GM20000 (cell line): ENCODE measurements at regions not wholly inside any gene's neighbourhood (a gene's known extent, or its start where the extent isn't known, plus 50 kb on each side); places are given as distances from the start of the nearest gene placed in this dataset.

Source experiments
- DNase-seq: peaks from one replicate; pipeline ENCODE4 v3.0.0; 2012; ENCODE audit warnings: low spot score
- TF ChIP-seq, protein P1 (sequence below): IDR thresholded peaks from 2 replicates; pipeline ENCODE4 v1.5.1; 2012; ENCODE audit warnings: mild to moderate bottlenecking, control low read depth; ENCODE audit errors: extremely low read depth, missing control alignments

DNA sequence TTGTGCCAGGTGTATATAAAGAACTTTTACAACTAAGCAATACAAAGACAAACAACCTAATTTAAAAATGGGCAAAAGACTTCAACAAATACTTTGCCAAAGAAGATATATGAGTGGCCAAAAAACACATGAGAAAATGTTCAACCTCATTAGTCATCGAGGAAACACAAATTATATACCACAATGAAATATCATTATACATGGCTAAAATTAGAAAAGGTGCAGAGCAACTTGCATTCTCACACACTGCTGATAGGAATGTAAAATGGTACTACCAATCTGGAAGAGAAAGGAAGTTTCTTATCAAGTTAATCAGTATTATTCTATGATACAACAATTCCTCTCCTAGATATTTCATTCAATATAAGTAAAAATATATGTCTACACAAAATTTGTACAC lies 131.6 kb upstream of the FRMD6 start:
- TF ChIP-seq, protein P1, sequence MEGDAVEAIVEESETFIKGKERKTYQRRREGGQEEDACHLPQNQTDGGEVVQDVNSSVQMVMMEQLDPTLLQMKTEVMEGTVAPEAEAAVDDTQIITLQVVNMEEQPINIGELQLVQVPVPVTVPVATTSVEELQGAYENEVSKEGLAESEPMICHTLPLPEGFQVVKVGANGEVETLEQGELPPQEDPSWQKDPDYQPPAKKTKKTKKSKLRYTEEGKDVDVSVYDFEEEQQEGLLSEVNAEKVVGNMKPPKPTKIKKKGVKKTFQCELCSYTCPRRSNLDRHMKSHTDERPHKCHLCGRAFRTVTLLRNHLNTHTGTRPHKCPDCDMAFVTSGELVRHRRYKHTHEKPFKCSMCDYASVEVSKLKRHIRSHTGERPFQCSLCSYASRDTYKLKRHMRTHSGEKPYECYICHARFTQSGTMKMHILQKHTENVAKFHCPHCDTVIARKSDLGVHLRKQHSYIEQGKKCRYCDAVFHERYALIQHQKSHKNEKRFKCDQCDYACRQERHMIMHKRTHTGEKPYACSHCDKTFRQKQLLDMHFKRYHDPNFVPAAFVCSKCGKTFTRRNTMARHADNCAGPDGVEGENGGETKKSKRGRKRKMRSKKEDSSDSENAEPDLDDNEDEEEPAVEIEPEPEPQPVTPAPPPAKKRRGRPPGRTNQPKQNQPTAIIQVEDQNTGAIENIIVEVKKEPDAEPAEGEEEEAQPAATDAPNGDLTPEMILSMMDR: no peak
- DNase-seq: no peak

DNA sequence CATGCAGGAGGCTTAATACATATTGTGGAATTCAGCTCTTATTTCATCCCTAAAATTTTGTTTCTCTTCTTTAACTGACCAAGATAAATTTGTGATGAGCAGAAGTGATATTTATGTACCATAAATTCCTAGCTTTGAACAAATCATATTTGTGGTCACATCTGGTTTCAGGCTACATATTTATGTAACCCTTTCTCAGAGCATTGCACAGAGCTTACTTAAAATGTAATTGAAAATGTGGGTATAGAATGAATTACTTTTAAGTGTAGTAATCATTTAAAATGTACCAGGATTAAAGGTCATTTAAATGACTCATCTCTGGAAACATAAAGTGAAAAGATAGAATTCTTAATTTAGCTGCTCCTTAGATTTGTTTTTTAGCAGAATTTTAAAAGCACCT lies 129.9 kb upstream of the FRMD6 start:
- no peak for DNase-seq
- TF ChIP-seq, protein P1: no peak

DNA sequence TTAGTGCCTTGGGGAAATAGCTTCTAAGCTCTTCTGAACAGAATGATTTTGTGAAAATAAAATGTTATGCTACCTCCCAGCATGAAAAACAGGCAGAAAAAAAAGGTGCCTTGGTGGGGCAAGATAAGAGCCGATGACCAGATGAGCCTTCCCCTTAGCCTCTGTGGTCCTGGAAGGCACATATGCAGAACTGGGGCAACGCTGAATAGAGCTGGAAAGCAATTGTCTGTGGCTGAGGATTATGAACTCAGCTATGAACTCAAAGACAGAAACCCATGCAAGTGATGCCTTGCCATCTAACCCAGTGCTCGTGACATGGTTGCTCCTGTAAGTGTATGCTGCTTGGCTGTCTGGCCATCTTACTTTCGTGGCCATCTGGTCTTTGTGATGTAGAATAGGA lies 128.5 kb upstream of the FRMD6 start:
- TF ChIP-seq, protein P1: no peak
- no peak for DNase-seq

- no peak for DNase-seq
- TF ChIP-seq, protein P1: no peak
Measured at GRCh38 chr14:51525739-51526138, 126.0 kb upstream of the FRMD6 start.

- no peak for DNase-seq
- TF ChIP-seq, protein P1: no peak
Measured at GRCh38 chr14:51527073-51527472, 124.6 kb upstream of the FRMD6 start.

- no peak for DNase-seq
- TF ChIP-seq, protein P1: no peak
Measured at GRCh38 chr14:51529736-51530135, 122.0 kb upstream of the FRMD6 start.

DNA sequence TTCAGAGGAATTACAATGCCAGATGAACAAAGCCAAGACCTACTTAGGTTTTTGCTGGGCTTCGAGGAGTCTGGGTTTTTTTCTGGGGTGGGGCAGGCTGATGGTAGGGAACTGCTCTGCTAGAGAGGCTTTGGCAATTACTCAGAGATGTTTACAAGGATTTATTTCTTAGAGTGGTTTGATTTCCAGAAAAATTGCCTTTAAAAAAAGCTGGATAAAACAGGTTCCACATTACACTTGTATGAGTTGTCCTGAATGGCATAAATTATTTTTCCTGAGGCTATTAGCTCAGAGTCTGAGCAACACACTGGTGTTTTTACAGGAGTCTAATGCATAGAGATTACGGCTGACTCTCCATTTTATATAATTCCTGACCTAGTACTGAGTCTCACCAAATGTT lies 118.5 kb upstream of the FRMD6 start:
- DNase-seq: no peak
- TF ChIP-seq, protein P1: no peak
